ENCODE measurements at regions not wholly inside any gene's neighbourhood (a gene's known extent, or its start where the extent isn't known, plus 50 kb on each side); places are given as distances from the start of the nearest gene placed in this dataset.

DNA sequence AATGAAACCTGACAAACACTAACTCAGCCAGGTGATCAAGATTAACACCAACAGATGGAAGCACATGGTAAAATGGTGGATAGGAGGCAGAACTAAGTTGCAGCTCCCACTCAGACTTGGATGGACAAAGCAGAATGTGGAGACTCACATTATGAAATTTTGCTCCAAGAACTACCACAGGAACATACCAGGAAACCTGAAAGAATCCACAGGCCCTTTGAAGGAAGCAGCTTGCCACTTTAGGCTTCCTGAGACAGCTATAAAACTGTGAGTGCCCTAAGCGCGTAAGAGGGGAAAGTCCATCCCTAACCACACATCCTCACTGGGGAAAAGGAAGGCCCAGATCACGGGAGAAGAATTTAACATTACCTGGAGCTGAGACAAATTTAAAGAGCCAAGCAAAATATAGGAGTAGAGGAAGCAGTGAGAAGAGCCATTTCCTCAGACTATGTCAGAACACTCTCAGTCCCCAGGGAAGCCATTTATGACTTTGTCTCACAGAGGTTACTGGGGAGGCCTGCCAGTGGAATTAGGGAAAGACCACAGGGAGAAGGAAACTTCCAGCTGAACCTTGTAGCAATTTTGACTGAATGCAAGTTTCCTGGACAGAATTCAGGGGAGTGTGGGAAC is 224.5 kb downstream of the TEX13C start:
- no peak for DNase-seq
- Histone ChIP-seq H3K27me3 (replicated peaks in 1 of 7) (no peaks in the 10 kb centered on the region), H3K4me1 (no peaks in the 10 kb centered on the region), H3K27ac (no peak overlapping the region), H3K36me3 (no peaks in the 10 kb centered on the region), H3K9me3 (peaks cover 0 to 17% (median 0%) of the 10 kb centered on the region in 8 donors), H3K4me3 (no peak overlapping the region)
- TF ChIP-seq POLR2A (IDR thresholded peaks at IDR 0.05): no peak
- TF ChIP-seq, protein P1, sequence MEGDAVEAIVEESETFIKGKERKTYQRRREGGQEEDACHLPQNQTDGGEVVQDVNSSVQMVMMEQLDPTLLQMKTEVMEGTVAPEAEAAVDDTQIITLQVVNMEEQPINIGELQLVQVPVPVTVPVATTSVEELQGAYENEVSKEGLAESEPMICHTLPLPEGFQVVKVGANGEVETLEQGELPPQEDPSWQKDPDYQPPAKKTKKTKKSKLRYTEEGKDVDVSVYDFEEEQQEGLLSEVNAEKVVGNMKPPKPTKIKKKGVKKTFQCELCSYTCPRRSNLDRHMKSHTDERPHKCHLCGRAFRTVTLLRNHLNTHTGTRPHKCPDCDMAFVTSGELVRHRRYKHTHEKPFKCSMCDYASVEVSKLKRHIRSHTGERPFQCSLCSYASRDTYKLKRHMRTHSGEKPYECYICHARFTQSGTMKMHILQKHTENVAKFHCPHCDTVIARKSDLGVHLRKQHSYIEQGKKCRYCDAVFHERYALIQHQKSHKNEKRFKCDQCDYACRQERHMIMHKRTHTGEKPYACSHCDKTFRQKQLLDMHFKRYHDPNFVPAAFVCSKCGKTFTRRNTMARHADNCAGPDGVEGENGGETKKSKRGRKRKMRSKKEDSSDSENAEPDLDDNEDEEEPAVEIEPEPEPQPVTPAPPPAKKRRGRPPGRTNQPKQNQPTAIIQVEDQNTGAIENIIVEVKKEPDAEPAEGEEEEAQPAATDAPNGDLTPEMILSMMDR (IDR thresholded peaks at IDR 0.05 in 8 of 11, conservative IDR thresholded peaks at IDR 0.05 in 3 of 11): no peak
- no peak for TF ChIP-seq POLR2AphosphoS5 (IDR thresholded peaks at IDR 0.05)
- intact Hi-C loops (cut with DNase I; ENCODE audit: low total_unique reads): no loop called here
- WGBS, 5 donors: 7 to 50% (median 27%) methylated on average over 3 of the region's 3 CpGs

DNA sequence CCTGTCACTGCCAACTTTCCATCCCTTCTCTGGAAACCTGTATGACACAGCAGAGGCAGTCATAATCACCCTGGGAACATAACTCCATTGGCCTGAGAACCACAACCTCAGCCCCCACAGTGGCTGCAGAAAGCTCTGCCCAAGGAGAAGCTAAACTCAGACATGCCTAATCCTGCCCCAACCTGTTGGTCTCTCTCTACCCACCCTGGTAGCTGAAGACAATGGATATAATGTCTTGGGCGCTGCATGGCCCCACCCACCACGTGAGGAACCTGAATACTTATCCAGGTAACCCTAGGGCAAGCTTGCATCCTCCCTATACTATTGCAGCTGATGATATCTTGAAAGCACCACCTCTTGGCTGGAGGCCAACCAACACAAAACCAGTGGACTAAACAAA is 225.2 kb downstream of the TEX13C start:
- WGBS, 5 donors: 17 to 89% (median 56%) methylated on average over 2 of the region's 2 CpGs; no CpG with 5 or more reads in 1 of the 5 donors
- DNase-seq: no peak

DNA sequence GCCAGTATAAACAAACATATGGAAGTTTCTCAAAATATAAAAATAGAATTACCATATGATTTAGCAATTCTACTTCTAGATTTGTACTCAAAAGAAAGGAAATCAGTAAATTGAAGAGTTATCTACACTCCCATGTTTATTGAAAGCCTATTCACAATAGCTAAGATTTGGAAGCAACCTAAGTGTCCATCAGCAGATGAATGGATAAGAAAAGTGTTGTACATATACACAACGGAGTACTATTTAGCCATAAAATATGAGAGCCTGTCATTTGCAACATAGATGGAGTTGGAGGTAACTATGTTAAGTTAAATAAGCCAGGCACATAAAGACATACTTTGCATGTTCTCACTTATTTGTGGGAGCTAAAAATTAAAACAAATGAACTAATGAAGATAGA is 257.8 kb downstream of the TEX13C start:
- Histone ChIP-seq H3K4me3 (no peak overlapping the region), H3K27ac (no peak overlapping the region), H3K27me3 (replicated peaks in 1 of 7) (no peaks in the 10 kb centered on the region), H3K9me3 (peaks cover 0 to 4% (median 0%) of the 10 kb centered on the region in 8 donors), H3K4me1 (no peaks in the 10 kb centered on the region), H3K36me3 (no peaks in the 10 kb centered on the region)
- 40 to 75% (median 55%) methylated on average over 1 of the region's 1 CpG for WGBS, 5 donors
- TF ChIP-seq, protein P1 (IDR thresholded peaks at IDR 0.05 in 8 of 11, conservative IDR thresholded peaks at IDR 0.05 in 3 of 11): no peak
- TF ChIP-seq POLR2AphosphoS5 (IDR thresholded peaks at IDR 0.05): no peak
- no peak for TF ChIP-seq POLR2A (IDR thresholded peaks at IDR 0.05)
- DNase-seq: no peak
- intact Hi-C loops (cut with DNase I; ENCODE audit: low total_unique reads): no loop called here

More for the DNA sequence above, 225.2 kb downstream of the TEX13C start:
- H3K4me1 ChIP-seq: no peaks in the 10 kb centered on the region
- TF ChIP-seq POLR2A (IDR thresholded peaks at IDR 0.05) (no peak), POLR2AphosphoS5 (IDR thresholded peaks at IDR 0.05) (no peak)
- TF ChIP-seq, protein P1 (IDR thresholded peaks at IDR 0.05 in 8 of 11, conservative IDR thresholded peaks at IDR 0.05 in 3 of 11): no peak
- H3K4me3 ChIP-seq: no peak overlapping the region
- no peaks in the 10 kb centered on the region for H3K36me3 ChIP-seq
- no peak overlapping the region for H3K27ac ChIP-seq
- H3K9me3 ChIP-seq: peaks cover 0 to 17% (median 0%) of the 10 kb centered on the region in 8 donors
- H3K27me3 ChIP-seq (replicated peaks in 1 of 7): no peaks in the 10 kb centered on the region
- intact Hi-C loops (cut with DNase I; ENCODE audit: low total_unique reads): no loop called here

DNA sequence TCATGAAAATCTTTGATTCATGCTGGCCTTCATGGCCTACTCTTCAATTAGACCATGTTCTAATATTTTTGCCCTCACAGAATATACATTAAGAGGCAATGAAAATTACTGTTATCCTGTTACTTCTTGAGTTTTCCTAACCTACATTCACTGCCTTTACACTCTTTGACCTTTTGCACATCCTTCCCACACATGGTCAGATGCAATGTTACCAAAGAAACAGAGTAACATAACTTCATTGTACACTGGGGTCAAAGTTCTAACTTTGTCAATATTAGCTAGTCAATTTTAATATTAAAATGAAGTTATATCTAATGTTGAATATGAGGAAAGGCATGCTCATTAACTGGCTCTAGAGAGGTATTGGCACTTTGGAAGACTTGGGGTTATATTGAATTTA is 284.8 kb downstream of the TEX13C start:
- TF ChIP-seq POLR2A (IDR thresholded peaks at IDR 0.05): no peak
- TF ChIP-seq POLR2AphosphoS5 (IDR thresholded peaks at IDR 0.05): no peak
- TF ChIP-seq, protein P1 (IDR thresholded peaks at IDR 0.05 in 8 of 11, conservative IDR thresholded peaks at IDR 0.05 in 3 of 11): no peak
- no peak overlapping the region for H3K27ac ChIP-seq
- intact Hi-C loops (cut with DNase I; ENCODE audit: low total_unique reads): no loop called here
- H3K27me3 ChIP-seq (replicated peaks in 1 of 7): no peaks in the 10 kb centered on the region
- H3K4me1 ChIP-seq: no peaks in the 10 kb centered on the region
- H3K36me3 ChIP-seq: no peaks in the 10 kb centered on the region
- no peak for DNase-seq
- H3K4me3 ChIP-seq: no peak overlapping the region
- H3K9me3 ChIP-seq: no peaks in the 10 kb centered on the region

All from spleen (tissue), 11 donors.